AG10803 (cell line): ENCODE measurements at regions not wholly inside any gene's neighbourhood (a gene's known extent, or its start where the extent isn't known, plus 50 kb on each side); places are given as distances from the start of the nearest gene placed in this dataset.

Experiments used
- DNase-seq: peaks from one replicate; pipeline ENCODE4 v3.0.0; 2010; ENCODE audit warnings: low read depth
- H3K4me3 ChIP-seq: 2 replicates; pipeline ENCODE4 v1.5.1; 2011; ENCODE audit warnings: mild to moderate bottlenecking, low read length, control low read depth
- CTCF ChIP-seq: conservative IDR thresholded peaks from 2 replicates; pipeline ENCODE4 v1.5.1; 2011; ENCODE audit warnings: mild to moderate bottlenecking, low read length, control low read depth, inconsistent platforms

GRCh38 chr7:33674804-33675411 is 230.4 kb upstream of the BMPER start:
- no peak overlapping the region for H3K4me3 ChIP-seq
- TF ChIP-seq CTCF: no peak
- DNase-seq: no peak

- H3K4me3 ChIP-seq: no peak overlapping the region
- no peak for TF ChIP-seq CTCF
- no peak for DNase-seq
These were observed 227.8 kb upstream of the BMPER start for GRCh38 chr7:33677556-33677955.

- DNase-seq: no peak
- no peak for TF ChIP-seq CTCF
These were observed 226.6 kb upstream of the BMPER start for GRCh38 chr7:33678569-33679335.

GRCh38 chr7:33680682-33681081 is 224.7 kb upstream of the BMPER start:
- H3K4me3 ChIP-seq: no peak overlapping the region
- no peak for TF ChIP-seq CTCF
- DNase-seq: no peak

More at GRCh38 chr7:33678569-33679335, 226.6 kb upstream of the BMPER start:
- no peak overlapping the region for H3K4me3 ChIP-seq

- TF ChIP-seq CTCF: no peak
- DNase-seq: no peak
These were observed 219.8 kb upstream of the BMPER start for GRCh38 chr7:33685503-33685902.

GRCh38 chr7:33685981-33686683 is 219.2 kb upstream of the BMPER start:
- no peak for DNase-seq
- H3K4me3 ChIP-seq: no peak overlapping the region
- no peak for TF ChIP-seq CTCF

More at GRCh38 chr7:33685503-33685902, 219.8 kb upstream of the BMPER start:
- no peak overlapping the region for H3K4me3 ChIP-seq
